GM12892 (cell line): ENCODE measurements at regions not wholly inside any gene's neighbourhood (a gene's known extent, or its start where the extent isn't known, plus 50 kb on each side); places are given as distances from the start of the nearest gene placed in this dataset.

ENCODE experiments used
- POLR2A ChIP-seq: IDR thresholded peaks from 2 replicates; pipeline ENCODE4 v1.6.1; 2011; ENCODE audit warnings: low read depth, low read length, control low read depth
- POLR2AphosphoS5 ChIP-seq: IDR thresholded peaks from 2 replicates; pipeline ENCODE4 v1.6.1; 2011; ENCODE audit warnings: low read depth, low read length, control low read depth
- TAF1 ChIP-seq: IDR thresholded peaks from 2 replicates; pipeline ENCODE4 v1.6.1; 2011; ENCODE audit warnings: low read depth, mild to moderate bottlenecking, control low read depth, low read length, borderline replicate concordance

DNA sequence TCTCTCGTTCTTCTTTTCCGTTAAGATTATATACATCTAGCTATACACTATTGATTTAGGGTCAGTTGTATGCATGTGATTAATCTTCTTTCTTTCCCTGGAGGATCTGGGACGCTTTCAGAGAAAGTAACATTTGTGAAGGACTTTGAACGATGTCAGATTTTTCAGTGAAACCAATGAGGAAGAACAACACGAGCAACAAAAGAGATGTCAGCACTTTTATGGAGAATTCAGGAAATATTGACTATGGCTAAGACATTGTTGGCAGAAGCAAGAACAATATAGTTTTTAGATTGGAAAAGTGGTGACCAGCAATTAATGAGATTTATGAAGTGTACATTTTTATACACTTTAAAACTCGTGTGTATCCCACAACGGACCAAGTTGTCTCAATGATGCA lies 355.5 kb downstream of the TGFB2 start:
- TF ChIP-seq POLR2A (no peak), POLR2AphosphoS5 (no peak), TAF1 (no peak)
